A673 (cell line): ENCODE measurements at regions not wholly inside any gene's neighbourhood (a gene's known extent, or its start where the extent isn't known, plus 50 kb on each side); places are given as distances from the start of the nearest gene placed in this dataset.

Experiments
- CTCF ChIP-seq: fragments of 300-800, 200-600 bp; sonication (generic); conservative IDR thresholded peaks from 2 replicates; pipeline ENCODE4 v1.5.1; 2017; ENCODE audit warnings: low read depth, mild to moderate bottlenecking, antibody characterized with exemption, low read length, moderate library complexity, mixed read lengths
- EZH2 ChIP-seq: fragments of 200-600 bp; sonication (generic); IDR thresholded peaks from 2 replicates; pipeline ENCODE4 v1.6.1; 2017; ENCODE audit warnings: borderline replicate concordance, low read depth, mild to moderate bottlenecking, mixed read lengths, antibody characterized with exemption, low read length; ENCODE audit not compliant: poor library complexity, severe bottlenecking

GRCh38 chr18:8882632-8883408 lies 177.5 kb downstream of the MTCL1 start:
- TF ChIP-seq CTCF (no peak), EZH2 (no peak)
